IPS DF 6.9 (cell line): ENCODE measurements at regions not wholly inside any gene's neighbourhood (a gene's known extent, or its start where the extent isn't known, plus 50 kb on each side); places are given as distances from the start of the nearest gene placed in this dataset.

Source experiments
- DNase-seq: peaks from one replicate; pipeline ENCODE4 v3.0.0-alpha.2; 2013; ENCODE audit warnings: low read depth, low spot score
- H3K27ac ChIP-seq: one replicate; pipeline ENCODE4 v1.5.1; 2013; ENCODE audit warnings: low read length, control low read depth
- H3K27me3 ChIP-seq: 2 replicates; pipeline ENCODE4 v1.6.1; 2013; ENCODE audit warnings: mild to moderate bottlenecking, low read length; ENCODE audit not compliant: control insufficient read depth, insufficient read depth
- H3K36me3 ChIP-seq: 2 replicates; pipeline ENCODE4 v1.6.1; 2013; ENCODE audit warnings: low read length; ENCODE audit not compliant: control insufficient read depth, insufficient read depth
- H3K4me1 ChIP-seq: 2 replicates; pipeline ENCODE4 v1.6.1; 2013; ENCODE audit warnings: low read length; ENCODE audit not compliant: control insufficient read depth, insufficient read depth
- H3K4me3 ChIP-seq: 2 replicates; pipeline ENCODE4 v1.5.1; 2013; ENCODE audit warnings: mild to moderate bottlenecking, low read length
- H3K9me3 ChIP-seq: 2 replicates; pipeline ENCODE4 v1.6.1; 2013; ENCODE audit warnings: low read length, inconsistent platforms; ENCODE audit not compliant: control insufficient read depth, insufficient read depth
- WGBS: extraction: QIAGEN DNeasy Blood & Tissue Kit; methylation state at CpG from one replicate; pipeline ENCODE4 v1.1.7; 2013; ENCODE audit warnings: mixed read lengths, missing lambda C conversion rate; ENCODE audit not compliant: insufficient read length, insufficient coverage; 5-methylcytosine and 5-hydroxymethylcytosine counted together

DNA sequence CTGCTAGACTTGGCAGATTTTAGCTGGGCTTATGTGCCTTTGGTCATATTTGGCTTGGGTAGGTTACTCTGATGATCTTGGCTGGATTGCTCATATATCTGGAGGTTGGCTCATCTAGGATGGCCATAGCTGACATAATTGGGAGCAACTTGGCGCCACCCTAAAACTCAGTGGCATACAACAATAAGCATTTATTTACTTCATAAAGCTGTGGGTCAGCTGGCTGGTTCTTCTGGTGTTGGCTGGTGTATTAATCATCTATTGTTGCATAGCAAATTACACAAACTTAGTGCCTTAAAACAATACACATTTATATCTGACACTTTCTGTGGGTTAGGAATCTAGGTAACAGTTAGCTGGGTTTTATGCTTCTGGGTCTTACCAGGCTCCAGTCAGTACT, 297.3 kb upstream of the JAG1 start:
- no CpG with 5 or more reads among the region's 1 CpG for WGBS
- DNase-seq = no peak
- no peaks in the 10 kb centered on the region for H3K27me3 ChIP-seq
- H3K4me3 ChIP-seq = no peak overlapping the region
- no peaks in the 10 kb centered on the region for H3K36me3 ChIP-seq
- no peaks in the 10 kb centered on the region for H3K9me3 ChIP-seq
- peaks cover 3% of the 10 kb centered on the region; the same call in 1 of the 2 replicates for H3K4me1 ChIP-seq
- H3K27ac ChIP-seq = no peak overlapping the region

DNA sequence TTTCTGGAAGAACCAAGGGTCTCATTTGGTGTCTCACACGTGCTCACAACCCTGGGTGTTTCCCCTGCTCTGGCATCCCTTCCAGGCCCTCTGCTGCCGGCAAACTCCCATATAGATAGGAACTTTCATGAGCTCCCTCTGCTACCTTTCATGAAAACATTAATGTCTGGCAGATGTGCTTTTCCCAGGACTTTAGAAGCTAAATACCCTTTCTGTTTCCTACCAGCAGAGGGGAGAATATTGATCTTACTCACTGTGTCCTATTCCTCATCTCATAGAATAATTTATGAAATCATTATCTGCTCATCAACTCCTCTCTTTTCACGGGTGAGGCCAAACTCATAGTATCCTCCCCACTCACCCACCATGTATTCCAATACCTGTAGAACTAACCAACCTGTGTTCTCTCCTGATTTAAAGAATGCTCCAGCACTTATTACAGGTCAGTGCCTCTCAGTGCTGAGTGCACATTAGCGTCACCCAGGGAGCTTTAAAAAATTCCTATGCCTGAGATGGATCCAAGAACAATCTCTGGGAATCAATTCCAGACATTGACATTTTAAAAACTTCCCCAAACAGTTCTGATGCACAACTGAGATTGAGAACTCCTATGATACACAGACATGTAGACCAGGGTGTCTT, 298.5 kb upstream of the JAG1 start:
- Histone ChIP-seq H3K4me3 (no peak overlapping the region), H3K36me3 (no peaks in the 10 kb centered on the region), H3K4me1 (peaks cover 3% of the 10 kb centered on the region; the same call in 1 of the 2 replicates), H3K27ac (no peak overlapping the region), H3K9me3 (no peaks in the 10 kb centered on the region), H3K27me3 (no peaks in the 10 kb centered on the region)
- WGBS = no CpG with 5 or more reads among the region's 4 CpGs
- DNase-seq = no peak

DNA sequence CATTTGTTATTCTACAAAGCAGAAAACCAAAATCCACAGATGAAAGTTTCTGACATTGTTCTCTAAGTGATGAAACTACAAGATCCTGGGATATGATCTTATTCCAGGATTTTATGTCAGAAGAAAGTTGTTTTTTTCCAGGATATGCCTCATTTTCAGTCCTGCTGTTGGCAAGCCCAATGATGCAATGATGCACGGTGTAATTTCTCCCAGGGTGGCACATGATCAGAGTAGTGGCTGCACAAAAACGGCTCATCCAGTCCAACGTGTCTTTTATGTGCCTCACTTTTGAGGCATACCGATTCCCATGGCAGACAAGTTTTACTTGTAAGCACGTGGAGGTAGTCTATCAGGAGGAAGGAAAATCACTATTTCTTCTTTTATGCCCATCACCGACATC, 302.3 kb upstream of the JAG1 start:
- no CpG with 5 or more reads among the region's 6 CpGs for WGBS
- no peak for DNase-seq

DNA sequence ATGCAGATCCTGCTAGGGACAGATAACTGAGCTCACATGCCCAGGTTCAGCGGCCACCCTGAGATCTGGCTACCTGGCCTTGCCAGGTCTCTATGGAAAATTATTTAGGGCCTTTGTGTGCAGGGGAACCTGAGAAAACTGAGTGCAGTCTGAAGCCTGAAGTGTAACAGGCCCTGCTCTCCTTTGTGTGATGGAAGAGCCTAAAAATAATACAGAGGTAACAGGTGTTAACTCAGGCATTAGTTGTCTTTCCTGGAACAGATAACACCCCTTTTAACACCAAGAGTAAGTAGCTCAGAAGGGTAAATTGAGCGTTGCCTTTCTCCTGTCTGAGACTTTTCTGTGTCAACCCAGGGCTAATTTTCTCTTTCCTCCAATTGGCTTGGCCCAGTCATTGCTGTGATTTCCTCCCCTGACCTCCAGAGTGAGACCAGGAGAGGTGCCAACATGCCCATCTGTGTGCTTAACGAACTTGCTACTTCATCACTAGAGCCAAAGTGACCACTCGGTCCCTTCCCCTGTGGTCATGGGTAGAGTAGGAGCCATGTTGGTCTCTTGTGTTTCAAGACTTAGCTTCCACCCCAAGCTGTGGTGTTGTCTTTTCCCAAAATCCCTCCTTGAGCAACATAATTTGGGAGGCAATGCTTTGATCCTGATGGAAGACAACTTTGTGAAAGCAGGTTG, 304.4 kb upstream of the JAG1 start:
- no peaks in the 10 kb centered on the region for H3K27me3 ChIP-seq
- no peak overlapping the region for H3K27ac ChIP-seq
- WGBS = no CpG with 5 or more reads among the region's 4 CpGs
- H3K4me3 ChIP-seq = no peak overlapping the region
- no peak for DNase-seq
- peaks cover 3% of the 10 kb centered on the region; the same call in 1 of the 2 replicates for H3K4me1 ChIP-seq
- no peaks in the 10 kb centered on the region for H3K9me3 ChIP-seq
- H3K36me3 ChIP-seq = no peaks in the 10 kb centered on the region

More for the DNA sequence above, 302.3 kb upstream of the JAG1 start:
- H3K9me3 ChIP-seq = no peaks in the 10 kb centered on the region
- H3K36me3 ChIP-seq = no peaks in the 10 kb centered on the region
- H3K4me1 ChIP-seq = peaks cover 3% of the 10 kb centered on the region; the same call in 1 of the 2 replicates
- H3K27ac ChIP-seq = no peak overlapping the region
- H3K4me3 ChIP-seq = no peak overlapping the region
- no peaks in the 10 kb centered on the region for H3K27me3 ChIP-seq

DNA sequence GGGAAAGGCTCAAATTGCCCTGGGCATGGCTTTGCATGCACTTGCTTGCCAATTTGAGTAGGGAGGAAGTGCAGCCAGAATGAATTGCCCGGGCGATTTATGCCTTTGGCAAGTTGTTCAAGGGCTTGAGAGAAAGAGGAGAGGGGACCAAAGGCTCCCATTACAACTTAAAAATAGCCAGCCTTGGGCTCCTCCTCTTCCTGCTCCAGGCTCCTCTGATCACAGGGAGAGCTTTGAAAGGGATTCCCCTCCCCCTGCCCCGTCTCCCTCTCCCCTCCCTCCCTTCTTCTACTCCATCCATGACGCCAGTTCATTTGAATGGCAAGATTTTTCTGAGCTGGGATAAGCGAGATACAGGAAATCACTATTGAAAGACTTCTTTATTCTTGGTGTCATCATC, 304.9 kb upstream of the JAG1 start:
- DNase-seq = no peak
- WGBS = no CpG with 5 or more reads among the region's 5 CpGs
- H3K27me3 ChIP-seq = no peaks in the 10 kb centered on the region
- no peak overlapping the region for H3K4me3 ChIP-seq
- no peaks in the 10 kb centered on the region for H3K36me3 ChIP-seq
- H3K9me3 ChIP-seq = no peaks in the 10 kb centered on the region
- no peak overlapping the region for H3K27ac ChIP-seq
- H3K4me1 ChIP-seq = peaks cover 3% of the 10 kb centered on the region; the same call in 1 of the 2 replicates

DNA sequence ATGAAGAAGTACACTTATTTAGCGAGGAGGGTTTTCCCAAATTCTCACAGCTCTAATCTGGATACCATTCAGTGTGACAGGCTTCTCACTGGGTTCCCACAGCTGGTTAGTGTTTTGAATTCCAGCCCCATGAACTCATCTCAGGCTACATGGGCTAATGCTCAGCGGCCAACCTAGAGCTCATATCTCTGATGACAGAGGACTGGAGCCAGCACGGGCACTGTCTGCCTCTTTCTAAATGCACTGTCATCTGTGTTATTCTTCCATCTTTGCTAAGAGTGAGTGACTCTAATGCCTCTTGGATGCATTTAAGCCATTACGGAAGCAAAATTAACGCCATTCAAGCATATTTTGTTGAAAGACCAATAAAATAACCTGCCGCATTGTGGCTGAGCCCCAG, 308.9 kb upstream of the JAG1 start:
- no peaks in the 10 kb centered on the region for H3K9me3 ChIP-seq
- H3K27ac ChIP-seq = no peak overlapping the region
- H3K36me3 ChIP-seq = no peaks in the 10 kb centered on the region
- no peak for DNase-seq
- no peaks in the 10 kb centered on the region for H3K27me3 ChIP-seq
- H3K4me3 ChIP-seq = no peak overlapping the region
- WGBS = no CpG with 5 or more reads among the region's 6 CpGs
- H3K4me1 ChIP-seq = no peaks in the 10 kb centered on the region

DNA sequence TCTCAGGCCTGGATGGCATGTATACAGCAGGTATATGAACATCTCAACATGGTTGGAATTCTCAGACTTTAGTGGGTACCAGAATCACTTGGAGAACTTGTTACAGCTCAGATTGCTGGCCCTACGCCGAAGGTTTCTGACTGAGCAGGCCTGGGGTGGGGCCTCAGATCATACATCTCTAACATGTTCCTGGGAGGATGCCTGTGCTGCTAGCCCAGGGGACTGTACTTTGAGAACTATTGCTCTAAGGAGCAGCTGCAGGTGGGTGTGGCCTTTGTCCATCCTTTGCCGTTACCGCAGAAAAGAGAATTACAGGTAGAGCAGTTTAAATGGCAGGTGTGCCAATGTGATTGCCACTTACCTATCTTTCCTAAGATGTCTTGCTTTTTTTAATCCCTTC, 310.5 kb upstream of the JAG1 start:
- no CpG with 5 or more reads among the region's 4 CpGs for whole genome bisulfite sequencing
- Histone ChIP-seq H3K36me3 (no peaks in the 10 kb centered on the region), H3K9me3 (no peaks in the 10 kb centered on the region), H3K4me1 (no peaks in the 10 kb centered on the region), H3K4me3 (no peak overlapping the region), H3K27ac (no peak overlapping the region), H3K27me3 (no peaks in the 10 kb centered on the region)
- DNase-seq = no peak

DNA sequence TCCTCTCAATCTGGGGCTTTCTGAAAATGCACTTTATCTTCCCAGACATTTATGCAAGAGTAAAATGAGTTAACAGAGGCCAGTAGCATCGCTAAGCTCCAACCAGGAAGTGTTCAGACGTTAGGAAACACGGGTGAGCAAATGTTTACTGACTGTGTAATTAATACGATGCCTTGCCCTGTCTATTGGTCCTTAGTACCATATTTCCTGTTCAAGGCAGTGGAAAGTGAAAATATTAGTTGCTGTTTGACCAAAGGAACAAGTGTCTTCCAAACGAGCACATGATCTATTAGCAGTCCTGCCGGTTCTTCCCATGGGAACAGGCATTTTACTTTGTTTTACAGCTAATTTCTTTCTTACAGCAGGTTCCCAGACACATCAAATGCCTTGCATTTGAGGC, 311.1 kb upstream of the JAG1 start:
- H3K4me1 ChIP-seq = no peaks in the 10 kb centered on the region
- no CpG with 5 or more reads among the region's 6 CpGs for WGBS
- H3K27ac ChIP-seq = no peak overlapping the region
- DNase-seq = no peak
- no peaks in the 10 kb centered on the region for H3K9me3 ChIP-seq
- no peak overlapping the region for H3K4me3 ChIP-seq
- H3K36me3 ChIP-seq = no peaks in the 10 kb centered on the region
- no peaks in the 10 kb centered on the region for H3K27me3 ChIP-seq

DNA sequence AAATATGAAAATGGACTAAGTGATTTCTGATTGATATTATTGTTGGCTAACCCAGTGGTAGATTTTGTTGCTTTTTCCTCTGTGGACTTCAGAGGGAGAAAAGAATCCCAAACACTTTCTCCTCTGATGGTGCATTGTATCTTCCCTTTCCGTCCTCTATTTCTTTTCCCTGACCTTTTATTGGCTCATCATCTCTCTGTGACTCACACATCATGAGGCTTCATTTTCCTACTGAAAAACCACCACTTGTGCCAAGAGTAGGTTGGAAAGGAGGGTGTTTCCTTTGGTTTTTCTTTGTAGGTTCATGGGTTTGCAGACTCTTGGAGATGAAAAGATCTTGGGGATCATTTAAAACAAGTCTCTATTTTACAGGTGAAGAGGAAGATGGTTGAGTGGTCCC, 311.7 kb upstream of the JAG1 start:
- no CpG with 5 or more reads among the region's 1 CpG for WGBS
- Histone ChIP-seq H3K4me1 (0 out of 2 replicates have a peak, but pooled peaks cover 1% of the 10 kb centered on the region), H3K4me3 (no peak overlapping the region), H3K36me3 (no peaks in the 10 kb centered on the region), H3K27me3 (no peaks in the 10 kb centered on the region), H3K27ac (no peak overlapping the region), H3K9me3 (no peaks in the 10 kb centered on the region)
- DNase-seq = no peak

DNA sequence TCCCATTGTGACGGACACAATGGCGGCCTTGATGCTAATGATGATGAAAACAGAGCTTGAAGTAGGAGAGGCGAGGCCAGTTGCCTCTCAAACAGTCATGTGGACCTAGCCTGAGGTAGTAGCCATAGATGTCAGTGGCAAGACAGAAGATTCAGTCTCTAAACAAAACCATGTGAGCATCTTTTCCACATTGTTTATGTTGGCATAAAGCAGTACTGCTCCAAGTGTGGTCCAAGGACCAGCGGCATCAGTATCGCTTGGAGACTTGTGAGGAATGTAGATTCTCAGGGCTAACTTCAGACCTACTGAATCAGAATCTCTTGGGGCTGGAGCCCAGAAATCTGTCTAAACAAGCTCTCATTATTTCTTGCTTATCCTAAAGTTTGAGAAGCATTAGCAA, 312.8 kb upstream of the JAG1 start:
- Histone ChIP-seq H3K27ac (no peak overlapping the region), H3K4me3 (no peak overlapping the region), H3K9me3 (no peaks in the 10 kb centered on the region), H3K27me3 (no peaks in the 10 kb centered on the region), H3K36me3 (no peaks in the 10 kb centered on the region), H3K4me1 (0 out of 2 replicates have a peak, but pooled peaks cover 1% of the 10 kb centered on the region)
- DNase-seq = no peak
- no CpG with 5 or more reads among the region's 5 CpGs for WGBS
